ENCODE measurements at regions not wholly inside any gene's neighbourhood (a gene's known extent, or its start where the extent isn't known, plus 50 kb on each side); places are given as distances from the start of the nearest gene placed in this dataset.

DNA sequence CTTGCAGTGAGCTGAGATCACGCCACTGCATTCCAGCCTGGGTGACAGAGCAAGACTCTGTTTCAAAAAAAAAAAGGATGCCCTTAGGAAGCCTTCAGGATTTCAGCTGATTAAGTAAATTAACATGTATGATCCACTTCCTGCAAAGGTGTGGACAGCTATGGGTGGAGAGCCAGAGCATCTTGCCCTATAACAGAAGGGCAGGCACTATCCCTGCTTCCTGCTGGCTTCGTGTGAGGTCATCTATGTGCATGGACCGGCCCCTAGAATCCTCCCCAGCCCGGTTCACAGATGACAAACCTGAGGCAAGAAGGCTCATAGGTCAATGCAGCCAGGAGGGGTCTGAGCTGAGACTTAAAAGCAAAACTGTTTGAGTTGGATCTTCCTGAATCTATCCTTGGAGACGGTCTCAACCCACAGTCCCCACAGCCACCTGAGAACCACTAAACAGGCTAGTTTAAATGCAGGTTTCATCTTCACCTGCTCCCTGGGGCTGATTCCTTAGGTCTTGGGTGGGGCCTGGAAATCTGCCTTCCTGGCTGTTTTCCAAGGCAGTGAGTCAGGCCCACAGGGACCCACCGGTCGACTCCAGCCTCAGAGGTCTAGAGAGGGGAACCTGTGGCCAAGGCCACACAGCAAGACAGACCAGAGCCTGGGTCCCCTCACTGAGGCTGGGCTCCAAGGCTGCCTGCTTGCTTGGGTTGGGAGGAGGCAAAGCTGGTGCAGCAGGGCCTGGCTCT, 55.2 kb upstream of the MPEG1 start:
- TF ChIP-seq, protein P1, sequence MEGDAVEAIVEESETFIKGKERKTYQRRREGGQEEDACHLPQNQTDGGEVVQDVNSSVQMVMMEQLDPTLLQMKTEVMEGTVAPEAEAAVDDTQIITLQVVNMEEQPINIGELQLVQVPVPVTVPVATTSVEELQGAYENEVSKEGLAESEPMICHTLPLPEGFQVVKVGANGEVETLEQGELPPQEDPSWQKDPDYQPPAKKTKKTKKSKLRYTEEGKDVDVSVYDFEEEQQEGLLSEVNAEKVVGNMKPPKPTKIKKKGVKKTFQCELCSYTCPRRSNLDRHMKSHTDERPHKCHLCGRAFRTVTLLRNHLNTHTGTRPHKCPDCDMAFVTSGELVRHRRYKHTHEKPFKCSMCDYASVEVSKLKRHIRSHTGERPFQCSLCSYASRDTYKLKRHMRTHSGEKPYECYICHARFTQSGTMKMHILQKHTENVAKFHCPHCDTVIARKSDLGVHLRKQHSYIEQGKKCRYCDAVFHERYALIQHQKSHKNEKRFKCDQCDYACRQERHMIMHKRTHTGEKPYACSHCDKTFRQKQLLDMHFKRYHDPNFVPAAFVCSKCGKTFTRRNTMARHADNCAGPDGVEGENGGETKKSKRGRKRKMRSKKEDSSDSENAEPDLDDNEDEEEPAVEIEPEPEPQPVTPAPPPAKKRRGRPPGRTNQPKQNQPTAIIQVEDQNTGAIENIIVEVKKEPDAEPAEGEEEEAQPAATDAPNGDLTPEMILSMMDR (conservative IDR thresholded peaks at IDR 0.05): no peak
- TF ChIP-seq ZFX (IDR thresholded peaks at IDR 0.05): no peak

All from C4-2B (cell line).